ENCODE measurements at regions not wholly inside any gene's neighbourhood (a gene's known extent, or its start where the extent isn't known, plus 50 kb on each side); places are given as distances from the start of the nearest gene placed in this dataset.

DNA sequence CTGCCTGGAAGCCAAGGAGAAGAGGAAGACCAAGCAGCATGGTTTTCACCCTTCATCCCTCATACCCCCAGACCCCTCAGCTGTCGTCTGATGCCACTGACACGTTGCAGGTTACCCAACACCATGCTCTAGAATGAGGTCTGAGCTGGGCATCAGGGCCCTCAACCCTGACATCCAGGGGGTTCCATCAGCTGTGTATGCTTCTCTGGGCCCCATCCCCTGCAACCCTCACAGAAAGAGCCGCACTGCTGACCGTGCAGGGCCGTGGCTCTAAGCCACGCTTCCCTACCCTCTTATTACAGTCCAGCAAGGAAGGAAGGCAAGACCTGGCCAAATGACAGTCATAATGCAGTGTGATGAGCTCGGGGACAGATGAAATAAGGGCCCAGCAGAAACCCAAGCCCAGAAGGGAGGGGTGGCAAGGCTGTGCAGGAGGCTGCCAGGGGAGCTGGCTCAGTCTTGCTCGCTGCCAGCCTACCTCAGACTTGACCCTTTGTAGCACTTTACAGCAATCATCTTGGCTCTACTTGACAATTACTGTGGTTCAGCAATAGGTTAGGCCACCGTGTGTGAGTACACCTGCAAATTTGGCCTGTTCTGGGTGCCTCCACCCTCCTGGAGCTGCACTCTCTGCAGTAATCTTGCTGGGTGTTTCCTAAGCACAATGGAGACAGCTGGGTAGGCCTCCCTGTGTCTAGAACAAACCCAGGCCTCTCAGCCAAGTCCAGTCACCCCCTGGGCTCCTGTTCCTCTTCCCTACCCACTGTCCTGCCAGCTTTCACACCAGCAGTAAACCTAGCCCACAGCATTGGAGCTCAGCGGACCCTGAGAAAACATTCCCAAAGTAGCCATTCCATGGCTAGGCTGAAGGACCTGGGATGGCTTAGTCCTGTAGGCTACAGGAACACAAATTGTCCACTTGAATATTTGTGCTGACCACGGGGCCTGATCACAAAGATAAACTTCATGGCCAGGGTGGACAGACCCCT, 115.3 kb upstream of the NEO1 start:
- ChIA-PET CTCF (ENCODE audit: unreplicated experiment) (no interaction called here), POLR2A (no interaction called here)
- Histone ChIP-seq H4K20me1 (ENCODE audit: insufficient read depth, low read length) (no peaks in the 10 kb centered on the region), H2AFZ (ENCODE audit: low read length) (no peak overlapping the region), H3K9me3 (ENCODE audit: low read length) (no peaks in the 10 kb centered on the region), H3K4me3 (ENCODE audit: low read depth, low read length, poor library complexity, severe bottlenecking) (no peak overlapping the region), H3K9me2 (ENCODE audit: insufficient read depth, low read length) (no peaks in the 10 kb centered on the region), H3K79me2 (ENCODE audit: insufficient read depth, low read depth, low read length) (no peaks in the 10 kb centered on the region), H3K4me1 (ENCODE audit: insufficient read depth, low read length, poor library complexity, severe bottlenecking) (no peaks in the 10 kb centered on the region), H3K27ac (ENCODE audit: low read depth, low read length, poor library complexity, severe bottlenecking) (no peak overlapping the region), H3K36me3 (ENCODE audit: insufficient read depth, low read length) (no peaks in the 10 kb centered on the region), H3K4me2 (ENCODE audit: low read length) (no peak overlapping the region)
- BruUV-seq (replicated peaks) = no TSS peak
- intact Hi-C loops (cut with micrococcal nuclease; ENCODE audit: unreplicated experiment) = no loop called here
- TF ChIP-seq, protein P1, sequence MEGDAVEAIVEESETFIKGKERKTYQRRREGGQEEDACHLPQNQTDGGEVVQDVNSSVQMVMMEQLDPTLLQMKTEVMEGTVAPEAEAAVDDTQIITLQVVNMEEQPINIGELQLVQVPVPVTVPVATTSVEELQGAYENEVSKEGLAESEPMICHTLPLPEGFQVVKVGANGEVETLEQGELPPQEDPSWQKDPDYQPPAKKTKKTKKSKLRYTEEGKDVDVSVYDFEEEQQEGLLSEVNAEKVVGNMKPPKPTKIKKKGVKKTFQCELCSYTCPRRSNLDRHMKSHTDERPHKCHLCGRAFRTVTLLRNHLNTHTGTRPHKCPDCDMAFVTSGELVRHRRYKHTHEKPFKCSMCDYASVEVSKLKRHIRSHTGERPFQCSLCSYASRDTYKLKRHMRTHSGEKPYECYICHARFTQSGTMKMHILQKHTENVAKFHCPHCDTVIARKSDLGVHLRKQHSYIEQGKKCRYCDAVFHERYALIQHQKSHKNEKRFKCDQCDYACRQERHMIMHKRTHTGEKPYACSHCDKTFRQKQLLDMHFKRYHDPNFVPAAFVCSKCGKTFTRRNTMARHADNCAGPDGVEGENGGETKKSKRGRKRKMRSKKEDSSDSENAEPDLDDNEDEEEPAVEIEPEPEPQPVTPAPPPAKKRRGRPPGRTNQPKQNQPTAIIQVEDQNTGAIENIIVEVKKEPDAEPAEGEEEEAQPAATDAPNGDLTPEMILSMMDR (conservative IDR thresholded peaks at IDR 0.05; ENCODE audit: low read length) = no peak
- no peak for TF ChIP-seq EZH2phosphoT487 (IDR thresholded peaks at IDR 0.05; ENCODE audit: borderline replicate concordance, low read depth, low read length)
- DNase-seq (ENCODE audit: low spot score) = no peak

DNA sequence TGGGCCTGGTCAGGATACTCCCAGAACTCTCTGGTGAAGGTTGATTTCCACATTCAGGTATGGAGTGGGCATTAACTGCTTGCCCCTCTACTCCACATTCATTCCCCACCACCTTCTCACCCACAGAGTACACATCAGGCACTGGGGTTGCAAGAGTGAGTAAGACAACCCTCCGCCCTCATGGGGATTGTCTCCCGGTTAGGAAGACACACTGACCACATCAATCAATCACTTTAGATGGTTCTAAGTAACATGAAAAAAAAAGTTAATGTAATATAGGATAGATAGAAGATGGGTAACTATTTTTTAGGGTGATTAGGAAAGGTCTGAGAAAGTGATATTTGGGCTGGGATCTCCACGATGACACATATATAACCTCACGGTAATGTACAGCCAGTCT, 116.0 kb upstream of the NEO1 start:
- H3K27ac ChIP-seq (ENCODE audit: low read depth, low read length, poor library complexity, severe bottlenecking) = no peak overlapping the region
- H3K9me2 ChIP-seq (ENCODE audit: insufficient read depth, low read length) = no peaks in the 10 kb centered on the region
- no peaks in the 10 kb centered on the region for H3K36me3 ChIP-seq (ENCODE audit: insufficient read depth, low read length)
- no peaks in the 10 kb centered on the region for H4K20me1 ChIP-seq (ENCODE audit: insufficient read depth, low read length)
- POLR2A ChIA-PET = no interaction called here
- intact Hi-C loops (cut with micrococcal nuclease; ENCODE audit: unreplicated experiment) = no loop called here
- no TSS peak for BruUV-seq (replicated peaks)
- no peak for TF ChIP-seq EZH2phosphoT487 (IDR thresholded peaks at IDR 0.05; ENCODE audit: borderline replicate concordance, low read depth, low read length)
- TF ChIP-seq, protein P1 (conservative IDR thresholded peaks at IDR 0.05; ENCODE audit: low read length) = no peak
- H2AFZ ChIP-seq (ENCODE audit: low read length) = no peak overlapping the region
- DNase-seq (ENCODE audit: low spot score) = no peak
- H3K4me1 ChIP-seq (ENCODE audit: insufficient read depth, low read length, poor library complexity, severe bottlenecking) = no peaks in the 10 kb centered on the region
- CTCF ChIA-PET (ENCODE audit: unreplicated experiment) = no interaction called here
- H3K4me3 ChIP-seq (ENCODE audit: low read depth, low read length, poor library complexity, severe bottlenecking) = no peak overlapping the region
- H3K9me3 ChIP-seq (ENCODE audit: low read length) = no peaks in the 10 kb centered on the region
- no peaks in the 10 kb centered on the region for H3K79me2 ChIP-seq (ENCODE audit: insufficient read depth, low read depth, low read length)
- no peak overlapping the region for H3K4me2 ChIP-seq (ENCODE audit: low read length)

DNA sequence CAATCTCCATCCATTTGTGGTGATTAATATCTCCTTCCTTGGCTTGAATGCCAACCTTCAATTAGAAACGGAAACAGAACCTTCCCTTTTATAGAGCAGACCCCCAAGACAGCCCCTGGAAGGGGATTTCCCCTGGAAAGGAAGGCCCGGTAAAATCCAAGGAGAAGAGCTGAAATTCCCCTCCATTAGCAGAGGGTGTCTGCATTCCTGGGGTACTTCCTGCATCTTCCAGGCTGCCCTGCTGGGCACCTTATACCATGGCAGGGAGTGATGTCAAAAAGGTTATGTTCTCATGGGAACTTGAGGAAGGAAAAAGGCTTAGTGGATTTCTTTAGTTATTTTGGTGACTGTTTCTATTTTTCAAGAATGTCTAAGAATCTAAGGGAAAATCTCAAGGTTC, 116.7 kb upstream of the NEO1 start:
- BruUV-seq (replicated peaks) = no TSS peak
- no peak for DNase-seq (ENCODE audit: low spot score)
- CTCF ChIA-PET (ENCODE audit: unreplicated experiment) = no interaction called here
- intact Hi-C loops (cut with micrococcal nuclease; ENCODE audit: unreplicated experiment) = no loop called here
- H3K4me2 ChIP-seq (ENCODE audit: low read length) = no peak overlapping the region
- H3K4me3 ChIP-seq (ENCODE audit: low read depth, low read length, poor library complexity, severe bottlenecking) = no peak overlapping the region
- no peaks in the 10 kb centered on the region for H3K9me2 ChIP-seq (ENCODE audit: insufficient read depth, low read length)
- no peaks in the 10 kb centered on the region for H3K79me2 ChIP-seq (ENCODE audit: insufficient read depth, low read depth, low read length)
- H3K9me3 ChIP-seq (ENCODE audit: low read length) = no peaks in the 10 kb centered on the region
- POLR2A ChIA-PET = no interaction called here
- no peaks in the 10 kb centered on the region for H3K4me1 ChIP-seq (ENCODE audit: insufficient read depth, low read length, poor library complexity, severe bottlenecking)
- TF ChIP-seq, protein P1 (conservative IDR thresholded peaks at IDR 0.05; ENCODE audit: low read length) = no peak
- TF ChIP-seq EZH2phosphoT487 (IDR thresholded peaks at IDR 0.05; ENCODE audit: borderline replicate concordance, low read depth, low read length) = no peak
- H3K36me3 ChIP-seq (ENCODE audit: insufficient read depth, low read length) = no peaks in the 10 kb centered on the region
- no peak overlapping the region for H3K27ac ChIP-seq (ENCODE audit: low read depth, low read length, poor library complexity, severe bottlenecking)
- H2AFZ ChIP-seq (ENCODE audit: low read length) = no peak overlapping the region
- H4K20me1 ChIP-seq (ENCODE audit: insufficient read depth, low read length) = no peaks in the 10 kb centered on the region
